ENCODE measurements at regions not wholly inside any gene's neighbourhood (a gene's known extent, or its start where the extent isn't known, plus 50 kb on each side); places are given as distances from the start of the nearest gene placed in this dataset.

GRCh38 chr5:9954869-9955268, 294.8 kb downstream of the ATPSCKMT start:
- TF ChIP-seq CTCF (IDR thresholded peaks at IDR 0.05; ENCODE audit: unreplicated experiment): no peak
- no peaks in the 10 kb centered on the region for H3K9me3 Mint-ChIP-seq (ENCODE audit: unreplicated experiment)
- DNase-seq (ENCODE audit: low spot score): no peak
- H3K36me3 Mint-ChIP-seq (ENCODE audit: low read depth, unreplicated experiment): no peaks in the 10 kb centered on the region
- no peak overlapping the region for H3K27ac Mint-ChIP-seq (ENCODE audit: unreplicated experiment)
- no peak overlapping the region for H3K4me3 Mint-ChIP-seq (ENCODE audit: unreplicated experiment)
- no peaks in the 10 kb centered on the region for H3K4me1 Mint-ChIP-seq (ENCODE audit: unreplicated experiment)
- peaks cover 2% of the 10 kb centered on the region for H3K27me3 Mint-ChIP-seq (ENCODE audit: unreplicated experiment)

- DNase-seq (ENCODE audit: low spot score): no peak
- Mint-ChIP-seq H3K27me3 (ENCODE audit: unreplicated experiment) (no peaks in the 10 kb centered on the region), H3K27ac (ENCODE audit: unreplicated experiment) (no peak overlapping the region), H3K9me3 (ENCODE audit: unreplicated experiment) (no peaks in the 10 kb centered on the region), H3K4me3 (ENCODE audit: unreplicated experiment) (no peak overlapping the region), H3K4me1 (ENCODE audit: unreplicated experiment) (no peaks in the 10 kb centered on the region), H3K36me3 (ENCODE audit: low read depth, unreplicated experiment) (no peaks in the 10 kb centered on the region)
- TF ChIP-seq CTCF (IDR thresholded peaks at IDR 0.05; ENCODE audit: unreplicated experiment): no peak
Observed at GRCh38 chr5:9953691-9954090, 296.0 kb downstream of the ATPSCKMT start.

GRCh38 chr5:9951865-9952516, 297.7 kb downstream of the ATPSCKMT start:
- no peaks in the 10 kb centered on the region for H3K36me3 Mint-ChIP-seq (ENCODE audit: low read depth, unreplicated experiment)
- H3K4me1 Mint-ChIP-seq (ENCODE audit: unreplicated experiment): peaks cover 3% of the 10 kb centered on the region
- H3K27ac Mint-ChIP-seq (ENCODE audit: unreplicated experiment): no peak overlapping the region
- no peak overlapping the region for H3K4me3 Mint-ChIP-seq (ENCODE audit: unreplicated experiment)
- H3K27me3 Mint-ChIP-seq (ENCODE audit: unreplicated experiment): peaks cover 1% of the 10 kb centered on the region
- TF ChIP-seq CTCF (IDR thresholded peaks at IDR 0.05; ENCODE audit: unreplicated experiment): no peak
- no peak for DNase-seq (ENCODE audit: low spot score)
- H3K9me3 Mint-ChIP-seq (ENCODE audit: unreplicated experiment): no peaks in the 10 kb centered on the region

- DNase-seq (ENCODE audit: low spot score): no peak
- Mint-ChIP-seq H3K4me1 (ENCODE audit: unreplicated experiment) (peaks cover 3% of the 10 kb centered on the region), H3K27me3 (ENCODE audit: unreplicated experiment) (peaks cover 1% of the 10 kb centered on the region), H3K36me3 (ENCODE audit: low read depth, unreplicated experiment) (no peaks in the 10 kb centered on the region), H3K4me3 (ENCODE audit: unreplicated experiment) (no peak overlapping the region), H3K27ac (ENCODE audit: unreplicated experiment) (no peak overlapping the region), H3K9me3 (ENCODE audit: unreplicated experiment) (no peaks in the 10 kb centered on the region)
- no peak for TF ChIP-seq CTCF (IDR thresholded peaks at IDR 0.05; ENCODE audit: unreplicated experiment)
Observed at GRCh38 chr5:9947944-9948343, 301.7 kb downstream of the ATPSCKMT start.

GRCh38 chr5:9947225-9947714, 302.4 kb downstream of the ATPSCKMT start:
- Mint-ChIP-seq H3K9me3 (ENCODE audit: unreplicated experiment) (no peaks in the 10 kb centered on the region), H3K4me3 (ENCODE audit: unreplicated experiment) (no peak overlapping the region), H3K36me3 (ENCODE audit: low read depth, unreplicated experiment) (no peaks in the 10 kb centered on the region), H3K27ac (ENCODE audit: unreplicated experiment) (no peak overlapping the region), H3K4me1 (ENCODE audit: unreplicated experiment) (peaks cover 3% of the 10 kb centered on the region), H3K27me3 (ENCODE audit: unreplicated experiment) (peaks cover 1% of the 10 kb centered on the region)
- DNase-seq (ENCODE audit: low spot score): no peak
- TF ChIP-seq CTCF (IDR thresholded peaks at IDR 0.05; ENCODE audit: unreplicated experiment): no peak
